NOMO-1 treated with dmso at 0.1 percent for 144 hours (cell line): ENCODE measurements at regions not wholly inside any gene's neighbourhood (a gene's known extent, or its start where the extent isn't known, plus 50 kb on each side); places are given as distances from the start of the nearest gene placed in this dataset.
"Not testable (repeated sequence)": the region's sequence is repeated elsewhere in the genome, so short reads cannot be mapped to it uniquely, and the experiment has no call there.

Experiments
- DNase-seq: peaks from one replicate; lab custom pipeline; 2025; ENCODE audit not compliant: unreplicated experiment; lab: John Stamatoyannopoulos, UW

DNA sequence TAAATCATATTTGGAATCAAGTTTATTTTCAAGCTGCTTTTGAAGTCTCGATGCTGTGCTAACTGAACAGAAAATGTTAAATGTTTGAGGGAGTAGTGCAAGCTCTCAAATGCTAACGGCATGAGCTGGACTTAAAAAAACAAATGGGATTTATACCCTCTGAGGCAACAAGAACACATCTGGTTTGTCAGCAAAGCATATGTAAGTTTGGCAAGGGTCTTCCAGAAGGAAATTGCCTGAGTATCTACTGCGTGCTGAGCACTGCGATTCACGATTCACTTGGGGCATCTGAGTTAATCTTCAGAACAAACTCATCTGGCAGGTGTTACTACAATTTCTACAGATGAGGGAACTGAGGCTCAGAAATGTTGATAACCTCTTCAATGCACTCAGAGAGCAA is 98.4 kb upstream of the C9orf72 start:
- no peak for DNase-seq

GRCh38 chr9:27672718-27673117 is 99.4 kb upstream of the C9orf72 start:
- no peak for DNase-seq

DNA sequence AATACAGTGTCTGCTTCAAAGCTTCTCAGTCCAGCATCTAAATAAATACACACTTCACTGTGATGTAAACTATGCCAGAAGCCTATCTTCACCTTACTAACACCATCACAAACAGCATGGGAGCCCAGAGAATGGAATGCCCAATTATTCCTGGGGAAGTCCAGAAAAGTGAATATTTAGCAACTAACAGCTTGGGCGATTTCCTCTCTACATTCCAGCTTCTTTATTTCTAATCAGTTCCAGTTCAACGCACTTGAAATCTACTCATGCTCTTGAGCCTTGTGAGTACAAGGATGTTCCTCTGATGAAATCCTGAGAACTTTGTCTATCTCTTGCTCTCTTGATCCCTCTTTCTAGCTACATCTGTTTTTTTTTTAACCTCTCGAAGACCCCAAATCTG is 100.4 kb upstream of the C9orf72 start:
- DNase-seq: no peak

DNA sequence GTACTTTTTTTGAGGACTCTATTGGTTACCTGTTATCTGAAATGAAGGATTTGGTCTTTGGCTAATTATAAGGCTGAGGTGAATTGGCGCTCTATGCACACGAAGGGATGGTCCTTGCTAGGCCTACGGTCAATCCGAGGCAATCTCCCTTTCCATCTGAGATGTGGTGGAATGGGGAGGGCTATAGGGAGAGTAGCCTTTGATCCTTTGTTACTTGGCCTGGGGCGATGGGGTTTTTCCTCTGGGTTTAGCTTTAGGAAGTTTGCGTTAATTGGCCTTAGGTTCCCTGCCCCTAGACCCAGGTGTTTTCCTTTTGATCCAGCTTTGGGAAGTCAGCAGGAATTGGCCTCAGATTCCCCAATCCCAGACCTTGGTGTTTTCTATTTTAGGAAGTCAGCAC is 102.1 kb upstream of the C9orf72 start:
- DNase-seq: no peak

- no peak for DNase-seq
These were observed 103.5 kb upstream of the C9orf72 start for GRCh38 chr9:27676827-27677226.

- no peak for DNase-seq
These were observed 106.1 kb upstream of the C9orf72 start for GRCh38 chr9:27679338-27679737.

DNA sequence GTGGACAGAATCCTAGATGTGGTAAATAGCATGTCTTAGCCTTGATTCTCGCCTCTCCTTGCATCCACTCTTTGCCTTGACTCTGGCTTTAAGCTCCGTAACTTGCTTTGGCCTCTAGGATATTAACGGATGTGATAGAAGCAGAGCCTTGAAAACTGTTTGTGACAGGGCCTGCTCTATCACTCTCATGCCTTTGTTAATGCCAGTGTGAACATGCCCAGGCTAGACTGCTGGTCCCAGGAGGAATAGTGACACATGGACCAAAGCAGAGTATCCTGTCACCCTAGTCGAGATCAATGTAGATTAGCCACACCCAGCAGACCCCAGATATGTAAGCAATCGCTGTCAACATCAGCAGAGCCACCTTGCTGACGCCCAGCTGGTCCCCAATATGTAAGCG is 109.9 kb upstream of the C9orf72 start:
- no peak for DNase-seq

DNA sequence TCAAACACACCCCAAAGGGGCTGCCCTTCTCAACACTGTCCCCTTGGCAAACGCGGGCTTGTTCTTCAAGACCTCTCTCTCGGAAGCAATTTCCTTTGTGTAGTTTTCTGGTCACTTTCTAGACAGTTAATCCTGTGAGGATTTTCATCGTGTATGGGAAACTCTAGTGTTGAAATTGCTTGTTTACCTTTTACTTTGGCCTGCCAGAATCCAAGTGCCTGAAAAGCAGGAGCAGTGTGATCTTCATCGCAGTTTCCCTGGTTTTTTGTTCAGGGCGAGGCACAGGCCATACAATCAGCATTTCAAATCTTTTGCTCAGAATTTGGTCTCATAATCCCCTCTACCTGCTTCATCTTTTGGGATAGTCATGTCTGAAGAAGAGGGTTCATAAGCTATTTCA is 115.7 kb upstream of the C9orf72 start:
- no peak for DNase-seq

DNA sequence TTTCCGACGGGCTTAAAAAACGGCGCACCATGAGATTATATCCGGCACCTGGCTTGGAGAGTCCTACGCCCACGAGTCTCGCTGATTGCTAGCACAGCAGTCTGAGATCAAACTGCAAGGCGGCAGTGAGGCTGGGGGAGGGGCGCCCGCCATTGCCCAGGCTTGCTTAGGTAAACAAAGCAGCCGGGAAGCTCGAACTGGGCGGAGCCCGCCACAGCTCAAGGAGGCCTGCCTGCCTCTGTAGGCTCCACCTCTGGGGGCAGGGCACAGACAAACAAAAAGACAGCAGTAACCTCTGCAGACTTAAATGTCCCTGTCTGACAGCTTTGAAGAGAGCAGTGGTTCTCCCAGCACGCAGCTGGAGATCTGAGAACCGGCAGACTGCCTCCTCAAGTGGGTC is 117.5 kb upstream of the C9orf72 start:
- not testable (repeated sequence) for DNase-seq

- DNase-seq: no peak
These were observed 126.3 kb upstream of the C9orf72 start for GRCh38 chr9:27699621-27700020.

GRCh38 chr9:27701016-27701415 is 127.7 kb upstream of the C9orf72 start:
- DNase-seq: no peak

GRCh38 chr9:27701587-27701986 is 128.3 kb upstream of the C9orf72 start:
- no peak for DNase-seq

- no peak for DNase-seq
These were observed 130.1 kb upstream of the C9orf72 start for GRCh38 chr9:27703216-27703980.

GRCh38 chr9:27711241-27711640 is 138.0 kb upstream of the C9orf72 start:
- no peak for DNase-seq

GRCh38 chr9:27712806-27713205 is 139.5 kb upstream of the C9orf72 start:
- DNase-seq: no peak

DNA sequence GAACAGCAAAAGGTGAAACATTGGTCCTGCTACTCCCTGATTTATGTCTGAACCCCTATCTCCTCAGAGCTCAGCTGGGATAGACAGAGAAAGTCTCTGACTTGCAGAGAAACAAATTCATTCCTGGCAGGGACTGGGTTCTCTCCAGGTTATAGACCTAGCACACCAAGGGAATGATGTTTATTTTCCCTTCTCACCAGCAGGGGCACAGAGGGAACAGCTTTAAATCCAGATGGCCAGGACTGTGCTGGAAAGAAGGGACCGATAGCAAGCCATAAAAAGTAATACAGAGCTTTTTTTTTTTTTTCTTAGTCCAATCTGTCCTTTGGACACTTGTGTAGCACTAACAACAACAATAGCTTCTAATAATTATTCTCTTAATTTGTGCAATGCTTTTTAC is 141.1 kb upstream of the C9orf72 start:
- DNase-seq: no peak

DNA sequence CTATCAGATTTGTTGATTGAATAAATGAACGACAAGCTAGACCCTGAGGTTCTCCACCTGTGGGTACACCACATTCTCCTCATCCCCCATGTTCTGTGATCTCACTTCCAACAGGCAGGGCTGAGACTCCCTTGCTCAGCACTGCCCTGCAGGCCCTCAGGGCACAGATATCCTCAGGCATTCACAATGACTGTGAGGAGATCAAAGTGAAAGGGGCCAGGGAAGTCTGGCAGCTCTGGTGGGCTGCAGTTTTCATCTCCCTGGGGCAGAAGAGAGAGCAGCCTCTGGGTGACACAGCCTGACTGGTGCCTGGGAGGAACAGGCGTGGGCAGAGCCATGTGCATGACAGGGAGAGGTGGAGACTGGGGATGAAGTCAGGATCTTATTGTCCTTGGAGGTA is 142.4 kb upstream of the C9orf72 start:
- DNase-seq: no peak

GRCh38 chr9:27717991-27718390 is 144.7 kb upstream of the C9orf72 start:
- DNase-seq: no peak

DNA sequence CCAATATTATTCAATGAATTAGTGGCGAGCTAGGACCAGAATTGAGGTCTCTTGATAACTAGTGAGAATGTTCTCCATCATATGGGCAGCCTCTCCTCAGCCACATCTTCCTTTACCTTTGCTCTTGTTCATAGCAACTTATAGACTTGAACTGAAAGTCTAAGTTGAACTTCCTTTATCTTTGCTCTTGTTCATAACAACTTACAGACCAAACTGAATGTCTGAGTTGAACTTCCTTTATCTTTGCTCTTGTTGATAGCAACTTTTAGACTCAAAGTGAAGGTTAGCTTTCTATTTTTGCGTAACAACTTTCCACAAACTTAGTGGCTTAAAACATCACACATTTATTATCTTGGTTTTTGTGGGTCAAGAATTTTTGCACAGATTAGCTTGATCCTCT is 146.4 kb upstream of the C9orf72 start:
- no peak for DNase-seq

GRCh38 chr9:27722866-27723265 is 149.6 kb upstream of the C9orf72 start:
- no peak for DNase-seq

DNA sequence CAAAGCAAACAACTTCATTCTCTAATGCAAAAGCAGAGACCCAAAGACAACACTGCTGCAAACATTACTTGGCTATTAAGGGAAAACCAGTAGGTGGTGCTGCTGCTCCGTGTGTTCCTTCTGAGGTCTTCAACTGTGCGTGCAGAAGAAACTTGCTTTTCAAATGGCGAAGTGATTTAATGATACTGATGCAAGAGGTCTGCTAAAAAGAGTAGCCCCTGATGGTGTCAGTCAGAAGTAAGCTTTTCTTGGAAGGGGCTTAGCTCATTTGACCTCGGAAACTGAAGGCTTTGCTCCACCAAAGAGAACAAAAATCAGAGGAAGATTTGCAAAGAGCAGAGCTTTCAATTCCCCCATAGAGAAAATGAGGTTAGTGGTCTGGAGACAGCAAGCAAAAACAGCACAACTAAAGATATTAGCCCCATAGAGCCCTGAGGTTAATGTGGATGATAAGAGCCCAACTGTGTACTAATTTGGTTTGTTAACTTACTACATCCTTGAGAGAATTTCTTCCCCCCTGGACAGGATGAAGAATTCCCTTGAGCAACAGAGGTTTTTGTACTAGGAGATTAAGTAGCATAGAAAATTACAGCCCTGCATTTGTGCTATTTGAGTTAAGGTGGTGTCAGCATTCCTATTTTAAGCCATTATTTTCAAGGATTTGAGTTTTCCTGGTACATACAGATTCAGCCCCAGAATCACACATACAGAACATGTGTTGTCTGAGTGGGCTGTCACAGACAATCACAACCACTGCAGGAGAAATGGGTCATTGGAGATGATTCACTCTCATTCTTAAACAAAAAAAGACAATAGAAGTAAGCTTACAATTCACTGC is 153.2 kb upstream of the C9orf72 start:
- DNase-seq: no peak

DNA sequence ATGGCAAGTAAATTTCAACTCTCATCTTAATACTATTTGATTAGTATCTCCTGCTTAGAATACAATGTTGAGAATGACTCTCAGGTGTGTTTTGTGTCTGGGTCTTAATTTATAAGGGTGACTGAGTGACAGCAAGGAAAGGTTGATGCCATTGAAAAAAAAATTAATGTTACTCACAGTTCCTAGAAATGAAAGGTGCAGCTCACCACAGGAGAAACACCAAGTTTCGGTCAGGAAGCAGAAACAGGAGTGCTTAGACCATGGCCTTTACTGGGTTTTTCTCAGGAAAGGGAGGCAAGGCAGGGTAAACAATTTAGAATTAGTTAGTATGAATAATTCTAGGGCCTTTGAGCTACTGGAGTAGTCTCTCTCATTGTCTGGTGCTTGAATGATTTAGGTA is 159.2 kb upstream of the C9orf72 start:
- DNase-seq: no peak
